SKM-1 (cell line): ENCODE measurements at regions not wholly inside any gene's neighbourhood (a gene's known extent, or its start where the extent isn't known, plus 50 kb on each side); places are given as distances from the start of the nearest gene placed in this dataset.

Experiments used
- DNase-seq: peaks from one replicate; lab custom pipeline; 2025; ENCODE audit not compliant: unreplicated experiment; lab: John Stamatoyannopoulos, UW

- DNase-seq, result no peak
Measured at GRCh38 chr2:157179324-157180105, 78.0 kb upstream of the GALNT5 start.

GRCh38 chr2:157180359-157180758, 77.1 kb upstream of the GALNT5 start:
- no peak for DNase-seq

DNA sequence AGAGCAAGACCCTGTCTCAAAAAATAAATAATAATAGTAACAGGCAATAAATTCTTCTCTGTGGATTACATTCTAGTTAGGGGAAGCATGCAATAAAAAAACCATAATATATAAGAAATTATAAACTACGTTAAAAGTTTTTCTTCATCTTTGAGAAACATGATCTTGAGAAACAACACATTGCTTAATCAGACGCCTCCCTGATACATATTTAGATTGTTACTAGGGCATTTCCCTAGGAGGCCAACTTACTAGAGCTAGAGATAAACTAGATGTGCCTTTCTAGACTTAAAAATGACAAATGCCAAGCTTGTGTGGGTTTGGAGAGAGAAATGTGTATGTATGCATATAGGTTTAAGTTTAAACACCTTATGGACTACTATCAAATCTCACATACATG, 76.3 kb upstream of the GALNT5 start:
- no peak for DNase-seq

- no peak for DNase-seq
Measured at GRCh38 chr2:157182204-157182709, 75.2 kb upstream of the GALNT5 start.

DNA sequence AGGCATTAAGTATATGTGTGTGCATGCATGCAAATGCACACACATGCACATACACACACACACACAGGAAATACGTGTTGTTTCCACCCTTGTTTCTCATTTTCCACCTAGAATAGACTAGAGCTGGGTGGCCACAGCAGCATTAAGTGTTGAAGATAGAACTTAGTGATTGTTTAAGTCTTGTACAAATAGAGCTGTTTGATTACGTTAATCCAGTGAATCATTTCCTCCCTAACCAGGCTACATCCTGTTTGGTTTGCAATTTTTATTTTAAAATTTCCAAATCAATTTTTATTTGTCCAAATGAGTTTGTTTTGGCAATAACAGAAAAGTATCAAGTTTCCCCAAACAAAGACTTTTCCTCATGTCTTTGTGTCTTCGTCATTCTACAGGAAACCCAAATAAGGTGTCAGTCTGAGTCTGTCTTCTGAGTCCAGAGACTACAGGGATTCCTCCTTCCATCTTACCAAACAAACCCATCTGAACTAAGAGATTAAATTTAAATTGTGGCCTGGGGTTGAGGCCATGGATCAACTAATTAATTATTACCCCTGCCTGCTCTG, 74.6 kb upstream of the GALNT5 start:
- DNase-seq, result no peak

DNA sequence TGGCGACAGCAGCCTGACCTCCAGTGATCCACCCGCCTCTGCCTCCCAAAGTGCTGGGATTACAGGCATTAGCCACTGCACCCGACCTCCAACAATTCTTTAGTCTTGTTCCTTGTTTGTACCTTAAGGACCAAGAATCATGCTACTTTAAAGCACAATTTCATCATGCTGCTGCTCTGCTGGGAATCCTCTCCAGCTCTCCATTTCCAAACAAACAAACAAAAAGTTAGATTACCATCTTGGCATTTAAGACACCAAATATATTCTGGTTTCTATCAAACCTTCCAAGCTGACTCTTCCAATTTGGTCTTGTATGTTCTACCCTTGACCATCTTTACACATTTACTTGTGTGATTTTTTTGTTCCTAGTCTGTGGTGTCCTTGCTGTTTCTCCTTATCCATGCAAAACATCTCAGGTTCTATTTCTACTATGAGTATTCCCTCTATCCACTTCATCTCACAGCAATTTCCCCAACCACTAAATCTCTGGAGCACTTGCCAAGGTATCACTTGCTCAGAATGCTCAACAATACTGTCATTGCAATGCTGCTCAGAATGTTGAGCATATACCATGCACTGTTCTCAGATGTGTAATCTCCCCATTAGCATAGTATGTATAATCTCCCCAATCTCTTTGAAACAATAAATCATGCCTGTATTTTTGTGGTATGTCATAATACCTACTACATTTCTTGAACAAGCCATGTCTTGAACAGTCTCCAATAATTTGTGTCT, 73.2 kb upstream of the GALNT5 start:
- no peak for DNase-seq

DNA sequence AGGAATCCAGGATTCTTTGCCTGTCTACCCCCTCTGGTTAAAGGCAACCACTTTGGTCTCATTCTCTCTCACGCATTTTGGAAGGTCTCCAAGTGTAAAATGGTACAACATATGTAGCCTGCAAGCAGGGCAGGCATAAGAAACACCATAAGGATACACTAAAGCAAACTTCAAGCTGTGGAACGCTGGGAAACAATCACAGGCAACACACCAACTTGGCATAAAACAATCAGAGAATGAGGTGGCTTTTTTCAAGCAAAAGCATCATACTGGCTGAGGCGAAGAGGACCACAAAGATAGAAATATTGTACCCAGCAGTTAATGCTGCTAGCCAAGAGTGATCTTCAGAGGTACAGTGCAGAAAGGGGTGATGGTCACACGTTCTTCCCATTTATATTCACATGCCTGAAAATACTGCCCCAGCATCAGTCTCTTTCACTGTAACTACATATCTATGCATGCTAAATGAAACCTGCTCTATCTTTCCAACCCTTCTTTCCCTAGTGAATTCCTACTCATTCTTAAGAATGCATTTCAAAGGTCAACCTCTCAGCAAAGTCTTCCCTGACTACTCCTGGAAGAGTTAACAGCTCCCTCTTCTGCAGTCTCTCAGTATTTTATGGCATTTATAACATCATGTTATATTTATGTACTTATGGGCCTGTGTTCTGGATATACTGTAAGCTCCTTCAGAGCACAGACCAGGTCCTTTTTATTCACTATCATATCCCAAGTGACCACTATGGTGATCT, 71.9 kb upstream of the GALNT5 start:
- no peak for DNase-seq

DNA sequence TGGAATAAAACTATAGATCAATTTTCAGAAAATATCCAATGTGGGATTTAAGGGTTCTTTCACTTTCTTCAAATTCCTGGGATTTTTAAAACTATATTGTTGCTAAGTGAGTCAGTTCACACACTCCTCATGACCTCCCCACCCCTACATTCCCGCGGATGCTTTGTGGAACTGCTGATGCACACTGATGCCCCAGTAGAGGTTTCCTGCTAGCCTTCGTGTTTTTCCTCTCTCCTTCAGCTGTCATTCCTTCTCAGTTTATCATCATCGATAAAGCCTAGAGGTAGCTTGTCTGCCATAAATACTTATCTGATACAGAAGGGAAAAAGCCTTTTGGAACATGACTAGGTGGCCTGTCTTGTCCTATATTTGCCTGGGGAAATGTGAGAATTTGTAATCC, 67.4 kb upstream of the GALNT5 start:
- no peak for DNase-seq

DNA sequence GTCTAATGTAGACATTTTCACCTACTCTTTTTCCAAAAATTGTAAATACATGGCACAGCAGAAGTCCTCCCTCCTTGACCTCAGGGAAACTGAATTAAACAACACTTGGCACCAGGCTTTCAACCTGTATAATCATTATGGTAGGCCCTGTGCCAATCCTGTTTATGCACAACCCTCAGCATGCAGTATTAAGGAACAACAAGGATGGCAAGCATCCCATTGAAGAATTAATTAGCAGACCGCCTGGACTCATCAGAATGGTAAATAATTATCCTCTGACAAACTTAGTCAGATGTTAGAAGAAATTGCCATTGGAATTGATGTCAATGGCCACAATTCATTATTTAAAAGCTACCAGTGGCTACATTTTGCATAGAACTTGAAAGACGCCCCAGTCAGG, 66.3 kb upstream of the GALNT5 start:
- DNase-seq, result no peak

GRCh38 chr2:157192445-157193423, 64.8 kb upstream of the GALNT5 start:
- no peak for DNase-seq

GRCh38 chr2:157193461-157193860, 64.0 kb upstream of the GALNT5 start:
- no peak for DNase-seq

- peak; percentile 21 for DNase-seq
Measured at GRCh38 chr2:157194097-157194688, 63.3 kb upstream of the GALNT5 start.

GRCh38 chr2:157194844-157195243, 62.7 kb upstream of the GALNT5 start:
- DNase-seq, result no peak

GRCh38 chr2:157196956-157197355, 60.5 kb upstream of the GALNT5 start:
- DNase-seq, result no peak

DNA sequence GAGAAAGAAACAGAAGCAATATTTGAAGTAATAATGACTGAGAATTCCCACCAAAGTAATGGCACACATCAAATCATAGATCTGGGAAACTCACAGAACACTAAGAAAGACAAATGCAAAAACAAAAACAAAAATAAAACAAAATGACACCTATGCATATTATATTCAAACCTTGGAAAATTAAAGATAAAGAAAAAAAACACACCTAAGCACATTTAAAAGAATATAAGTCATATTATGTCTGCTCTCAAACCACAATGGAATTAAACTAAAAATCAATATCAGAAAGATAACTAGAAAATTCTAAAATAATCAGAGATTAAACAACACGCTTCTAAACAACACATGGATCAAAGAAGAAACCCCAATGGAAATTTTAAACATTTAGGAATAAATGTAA, 59.7 kb upstream of the GALNT5 start:
- no peak for DNase-seq

DNA sequence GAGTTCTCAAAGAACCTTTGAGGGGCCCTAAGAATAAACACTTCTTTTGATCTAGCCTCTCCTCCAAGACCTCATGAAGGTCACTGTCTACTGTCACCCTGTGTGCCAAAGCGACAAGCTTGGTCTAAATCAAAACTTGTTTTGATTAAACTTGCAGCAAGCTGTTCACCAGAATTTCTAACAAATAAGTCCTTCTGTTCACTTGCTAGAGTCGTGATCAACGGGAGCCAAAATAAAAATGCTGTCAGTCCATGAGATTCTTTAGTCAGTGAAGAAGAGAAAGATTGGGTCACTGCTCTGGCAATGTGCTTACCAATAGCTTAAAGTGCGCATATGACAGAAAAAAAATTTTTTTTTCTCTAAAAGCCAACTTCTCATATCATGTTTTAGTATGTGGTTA, 53.9 kb upstream of the GALNT5 start:
- DNase-seq, result no peak

GRCh38 chr2:157204401-157204800, 53.1 kb upstream of the GALNT5 start:
- no peak for DNase-seq

DNA sequence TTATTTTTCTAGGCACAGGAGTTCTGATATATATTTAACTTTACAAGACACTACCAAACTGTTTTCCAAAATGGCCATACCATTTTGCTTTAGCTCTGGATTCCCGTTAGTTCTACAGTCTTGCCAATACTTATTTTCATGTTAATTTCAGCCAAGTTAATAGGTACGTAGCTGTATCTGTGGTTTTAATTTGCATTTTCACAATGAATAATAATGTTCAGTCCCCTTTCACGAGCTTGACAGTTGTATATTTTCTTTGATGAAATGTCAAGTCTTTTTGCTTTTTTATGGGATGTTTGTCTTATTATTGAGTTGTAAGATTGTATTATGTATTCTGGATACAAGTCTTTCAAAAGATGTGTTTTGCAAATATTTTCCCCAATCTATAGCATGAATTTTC, 50.6 kb upstream of the GALNT5 start:
- no peak for DNase-seq
